ENCODE measurements at regions not wholly inside any gene's neighbourhood (a gene's known extent, or its start where the extent isn't known, plus 50 kb on each side); places are given as distances from the start of the nearest gene placed in this dataset.

DNA sequence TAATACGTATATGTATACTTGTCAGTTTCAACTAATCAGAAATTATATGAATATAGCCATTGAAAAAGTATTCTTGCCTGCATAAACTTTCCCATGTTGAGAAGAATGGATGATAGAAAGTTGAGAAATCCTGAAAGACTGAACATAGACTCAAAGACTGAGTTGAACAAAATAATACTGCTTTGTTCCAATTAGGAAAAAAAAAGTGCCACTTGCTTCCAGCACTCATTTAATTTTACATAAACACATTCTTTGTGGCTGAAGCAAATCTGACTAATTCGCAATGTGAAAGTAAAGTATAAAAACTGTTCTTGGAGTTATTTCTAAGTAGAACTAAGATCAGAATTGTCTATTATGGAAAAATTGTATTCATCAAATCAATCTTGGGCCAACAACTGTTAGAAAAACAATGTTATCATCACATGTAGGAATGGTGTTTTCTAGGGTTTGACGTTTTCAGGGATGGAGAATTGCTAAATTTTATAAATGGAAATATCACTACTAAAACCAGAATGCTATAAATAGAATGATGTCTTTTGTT is 2334.6 kb downstream of the PCDH7 start:
- no peak for TF ChIP-seq POLR2A (IDR thresholded peaks at IDR 0.05)
- TF ChIP-seq, protein P1, sequence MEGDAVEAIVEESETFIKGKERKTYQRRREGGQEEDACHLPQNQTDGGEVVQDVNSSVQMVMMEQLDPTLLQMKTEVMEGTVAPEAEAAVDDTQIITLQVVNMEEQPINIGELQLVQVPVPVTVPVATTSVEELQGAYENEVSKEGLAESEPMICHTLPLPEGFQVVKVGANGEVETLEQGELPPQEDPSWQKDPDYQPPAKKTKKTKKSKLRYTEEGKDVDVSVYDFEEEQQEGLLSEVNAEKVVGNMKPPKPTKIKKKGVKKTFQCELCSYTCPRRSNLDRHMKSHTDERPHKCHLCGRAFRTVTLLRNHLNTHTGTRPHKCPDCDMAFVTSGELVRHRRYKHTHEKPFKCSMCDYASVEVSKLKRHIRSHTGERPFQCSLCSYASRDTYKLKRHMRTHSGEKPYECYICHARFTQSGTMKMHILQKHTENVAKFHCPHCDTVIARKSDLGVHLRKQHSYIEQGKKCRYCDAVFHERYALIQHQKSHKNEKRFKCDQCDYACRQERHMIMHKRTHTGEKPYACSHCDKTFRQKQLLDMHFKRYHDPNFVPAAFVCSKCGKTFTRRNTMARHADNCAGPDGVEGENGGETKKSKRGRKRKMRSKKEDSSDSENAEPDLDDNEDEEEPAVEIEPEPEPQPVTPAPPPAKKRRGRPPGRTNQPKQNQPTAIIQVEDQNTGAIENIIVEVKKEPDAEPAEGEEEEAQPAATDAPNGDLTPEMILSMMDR (IDR thresholded peaks at IDR 0.05), result no peak
